T1000 (cell line): ENCODE measurements at regions not wholly inside any gene's neighbourhood (a gene's known extent, or its start where the extent isn't known, plus 50 kb on each side); places are given as distances from the start of the nearest gene placed in this dataset.

ENCODE experiments used
- DNase-seq: peaks from one replicate; lab custom pipeline; 2025; ENCODE audit warnings: mixed read lengths; lab: John Stamatoyannopoulos, UW

DNA sequence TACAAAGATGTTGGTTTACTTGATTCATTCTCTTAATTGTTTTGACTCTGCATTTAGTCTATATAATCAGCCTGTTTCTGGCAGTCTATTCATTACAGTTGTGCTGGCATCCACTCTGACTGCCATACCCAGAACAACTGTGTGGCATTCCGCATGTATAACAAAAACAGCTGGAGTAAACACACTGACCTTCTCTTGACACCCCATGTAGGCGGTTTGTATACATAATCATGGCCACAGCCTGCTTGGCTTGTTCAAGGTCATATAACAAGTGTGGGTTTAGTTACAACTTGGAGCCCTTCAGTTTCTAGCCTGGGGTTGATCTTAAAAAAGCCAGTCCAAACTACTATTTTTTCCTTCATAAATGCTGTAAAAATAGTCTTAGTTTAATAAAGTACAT lies 70.9 kb downstream of the MBL2 start:
- no peak for DNase-seq

DNA sequence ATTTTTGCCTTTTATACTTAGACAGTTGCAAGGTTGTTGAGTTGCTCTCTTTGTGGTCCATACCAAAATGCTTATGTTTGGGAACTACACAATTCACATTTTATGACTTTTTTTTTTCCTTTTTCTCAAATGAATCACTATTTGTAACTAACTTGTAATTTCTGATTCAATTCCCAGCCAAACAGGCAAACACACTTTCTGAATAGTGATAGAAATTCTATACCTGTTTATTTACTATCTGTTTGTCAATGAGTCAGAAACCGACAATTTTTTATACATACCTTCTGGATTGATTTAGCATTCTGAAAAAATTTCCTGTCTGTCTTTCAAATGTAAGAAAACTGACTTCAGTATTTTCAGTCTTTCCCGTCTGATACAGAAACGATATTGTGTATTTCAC lies 69.1 kb downstream of the MBL2 start:
- no peak for DNase-seq

DNA sequence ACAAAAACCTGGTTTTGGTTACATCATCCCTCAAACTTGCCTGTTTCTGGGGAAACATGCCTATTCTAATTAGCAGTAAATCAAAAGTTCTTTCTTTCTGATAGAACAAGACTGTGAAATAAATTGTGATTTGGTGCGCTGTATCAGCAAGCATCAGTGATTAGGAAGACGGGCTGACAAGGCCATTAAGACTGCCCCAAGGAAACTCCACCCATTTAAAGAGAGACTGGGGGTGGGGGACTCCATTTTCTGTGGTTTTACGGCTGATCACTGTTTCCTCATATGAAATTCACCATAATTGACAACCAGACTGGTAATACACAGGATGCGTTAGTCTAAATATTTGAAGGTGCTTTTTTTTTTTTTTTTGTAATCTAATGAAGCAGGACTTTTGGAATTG lies 68.7 kb downstream of the MBL2 start:
- no peak for DNase-seq

DNA sequence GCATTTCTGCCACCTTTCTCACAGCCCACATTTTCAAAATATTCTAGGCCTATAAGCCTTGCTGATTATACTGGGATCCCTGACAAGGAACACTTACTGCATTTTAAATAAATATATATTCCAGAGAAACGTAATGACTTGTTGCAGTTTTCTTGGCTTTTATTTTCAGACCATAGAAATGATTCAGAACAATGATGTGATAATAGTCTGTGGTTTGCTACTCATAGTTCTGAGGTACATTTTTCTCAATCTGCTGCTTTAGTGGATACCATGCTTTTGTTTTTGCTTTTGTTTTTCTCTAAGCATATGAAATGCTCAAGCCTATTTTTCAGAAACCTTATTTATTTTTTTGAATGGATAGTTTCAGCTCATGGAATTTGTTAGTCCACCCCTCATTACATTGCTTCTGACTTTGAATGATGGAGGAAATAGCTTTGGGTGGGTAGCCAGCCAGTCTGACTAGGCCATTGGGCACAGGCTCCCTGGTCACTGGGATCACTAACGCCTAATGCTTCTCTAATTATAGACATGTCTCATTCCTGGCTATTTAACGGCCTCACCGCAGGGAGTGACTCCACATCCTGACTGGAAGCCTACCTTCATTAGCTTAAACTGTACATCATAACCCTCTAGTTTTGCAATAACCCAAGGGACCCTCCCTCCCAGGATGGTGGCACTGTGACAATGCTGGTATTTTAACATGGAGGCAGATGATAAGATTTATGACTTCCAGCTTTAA lies 66.1 kb downstream of the MBL2 start:
- DNase-seq, result no peak
